ELF-1 (cell line): ENCODE measurements at regions not wholly inside any gene's neighbourhood (a gene's known extent, or its start where the extent isn't known, plus 50 kb on each side); places are given as distances from the start of the nearest gene placed in this dataset.

Experiments used
- DNase-seq: peaks from one replicate; pipeline ENCODE4 v3.0.0-alpha.2; 2016; ENCODE audit warnings: low read depth, low spot score

DNA sequence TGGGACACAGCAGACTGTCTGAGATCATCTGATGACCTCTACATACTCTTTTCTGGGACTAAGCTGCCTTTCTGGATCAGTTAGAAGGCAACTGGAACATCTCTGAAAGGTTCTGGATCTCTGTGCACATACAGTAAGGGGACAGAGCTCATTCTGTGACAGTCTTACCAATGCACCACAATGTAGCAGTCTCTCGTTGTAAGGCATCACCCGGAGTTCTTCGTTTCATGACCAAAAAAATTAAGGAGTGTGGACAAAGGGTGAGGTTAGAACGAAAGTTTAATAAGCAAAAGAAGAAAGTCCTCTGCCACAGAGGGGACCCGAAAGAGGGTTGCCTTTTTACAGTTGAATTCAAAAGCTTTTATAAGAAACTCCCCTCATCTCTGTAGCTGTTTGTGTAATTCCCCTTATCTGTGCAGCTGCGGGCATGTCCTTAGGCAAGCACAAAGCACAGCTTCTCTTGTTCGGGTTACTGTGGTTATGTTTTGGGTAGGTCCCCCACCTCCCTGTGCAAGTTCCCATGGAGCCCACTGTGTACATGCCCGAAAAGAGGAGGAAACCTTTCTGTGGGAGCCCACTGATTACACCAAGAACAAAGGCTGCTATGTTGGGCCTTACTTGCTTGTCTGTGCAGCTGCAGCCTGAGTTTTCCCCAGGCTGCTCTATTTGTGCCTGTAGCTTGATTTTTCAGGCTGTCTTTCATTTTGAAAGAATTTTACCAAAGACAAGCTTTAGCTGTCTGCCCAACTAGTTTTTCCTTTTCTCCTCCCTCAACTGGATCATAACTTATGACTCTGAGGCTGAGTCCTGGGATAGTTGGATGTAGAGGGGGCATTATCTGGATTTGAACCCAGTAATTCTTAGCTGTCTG, 53.1 kb upstream of the CACNA1E start:
- no peak for DNase-seq
